Caco-2 (cell line): ENCODE measurements at regions not wholly inside any gene's neighbourhood (a gene's known extent, or its start where the extent isn't known, plus 50 kb on each side); places are given as distances from the start of the nearest gene placed in this dataset.

Source experiments
- BruUV-seq: library from RNA; stranded (reverse); fragments of 400-500 nt; replicated peaks from 2 replicates; lab custom pipeline; 2021; lab: Mats Ljungman, UMichigan
- CTCF ChIA-PET: fragments of 300-600 bp; sonication (Branson Sonifier 250); formaldehyde crosslinking; loops from one replicate; lab custom pipeline; 2022; ENCODE audit warnings: antibody characterized with exemption; lab: Charles Lee
- POLR2A ChIA-PET: fragments of 300-600 bp; sonication (Branson Sonifier 250); formaldehyde crosslinking; loops from one replicate; lab custom pipeline; 2022; ENCODE audit warnings: antibody characterized with exemption; lab: Charles Lee
- DNase-seq, 2 experiments: peaks; one replicate each; pipeline versions ENCODE4 v3.0.0 to v3.0.0-alpha.2; 2020 to 2022
- H3K27me3 ChIP-seq: replicated peaks from 2 replicates; pipeline ENCODE4 v1.6.0; 2011; ENCODE audit warnings: low read length; ENCODE audit not compliant: control insufficient read depth, insufficient read depth
- H3K36me3 ChIP-seq: 2 replicates; pipeline ENCODE4 v1.5.1; 2011; ENCODE audit warnings: low read length; ENCODE audit not compliant: control insufficient read depth, insufficient read depth
- H3K4me1 ChIP-seq: fragments of 250-450 bp; sonication (Bioruptor Pico); 2 replicates; pipeline ENCODE4 v1.5.1; 2020; ENCODE audit warnings: mild to moderate bottlenecking
- H3K4me3 ChIP-seq: 2 replicates; pipeline ENCODE4 v1.5.1; 2011; ENCODE audit warnings: low read depth, mild to moderate bottlenecking, control low read depth, low read length
- H3K9me3 ChIP-seq: fragments of 250-450 bp; sonication (Bioruptor Pico); 2 replicates; pipeline ENCODE4 v1.5.1; 2020; ENCODE audit warnings: mild to moderate bottlenecking, moderate library complexity
- H3K27ac Mint-ChIP-seq: one replicate; pipeline ENCODE4 v1.8.0; 2022; ENCODE audit warnings: mixed read lengths; ENCODE audit not compliant: unreplicated experiment
- H3K27me3 Mint-ChIP-seq: one replicate; pipeline ENCODE4 v1.8.0; 2022; ENCODE audit warnings: mixed read lengths; ENCODE audit not compliant: insufficient read depth, unreplicated experiment
- H3K36me3 Mint-ChIP-seq: one replicate; pipeline ENCODE4 v1.8.0; 2022; ENCODE audit warnings: mild to moderate bottlenecking, mixed read lengths; ENCODE audit not compliant: insufficient read depth, unreplicated experiment
- H3K4me1 Mint-ChIP-seq: one replicate; pipeline ENCODE4 v1.8.0; 2022; ENCODE audit warnings: low read depth, mixed read lengths; ENCODE audit not compliant: unreplicated experiment
- H3K4me3 Mint-ChIP-seq: one replicate; pipeline ENCODE4 v1.8.0; 2022; ENCODE audit warnings: mild to moderate bottlenecking, moderate library complexity, mixed read lengths; ENCODE audit not compliant: unreplicated experiment
- H3K9me3 Mint-ChIP-seq: one replicate; pipeline ENCODE4 v1.8.0; 2022; ENCODE audit warnings: mixed read lengths; ENCODE audit not compliant: unreplicated experiment
- CTCF ChIP-seq, 2 experiments: fragments of 200-600 bp in 1 of 2; IDR thresholded peaks; 1 replicate in 1 of 2; 2 replicates in 1 of 2; pipeline versions ENCODE4 v1.5.1 to v1.8.0; 2011 to 2022; ENCODE audit warnings: antibody characterized with exemption in 1 of 2, control low read depth in 1 of 2, inconsistent platforms in 1 of 2, low read depth in 1 of 2, low read length in 1 of 2, mild to moderate bottlenecking in 1 of 2, moderate library complexity in 1 of 2; ENCODE audit not compliant: insufficient read depth in 1 of 2, severe bottlenecking in 1 of 2, unreplicated experiment in 1 of 2
- intact Hi-C: fragments of 100-400 bp; cut with micrococcal nuclease; formaldehyde crosslinking; loops from one replicate; pipeline ENCODE4 v1.10.0; 2022; ENCODE audit not compliant: unreplicated experiment

GRCh38 chr7:17488829-17489228, 190.4 kb downstream of the AHR start:
- ChIA-PET CTCF (no interaction called here), POLR2A (no interaction called here)
- intact Hi-C loops, result no loop called here
- no peak overlapping the region for H3K27ac Mint-ChIP-seq
- no peaks in the 10 kb centered on the region for H3K36me3 Mint-ChIP-seq
- Histone ChIP-seq H3K36me3 (no peaks in the 10 kb centered on the region), H3K4me1 (peaks cover 3% of the 10 kb centered on the region; the same call in 1 of the 2 replicates), H3K4me3 (no peak overlapping the region), H3K27me3 (no peaks in the 10 kb centered on the region), H3K9me3 (no peaks in the 10 kb centered on the region)
- no peak overlapping the region for H3K4me3 Mint-ChIP-seq
- peaks cover 7% of the 10 kb centered on the region for H3K4me1 Mint-ChIP-seq
- no peaks in the 10 kb centered on the region for H3K9me3 Mint-ChIP-seq
- no TSS peak for BruUV-seq
- H3K27me3 Mint-ChIP-seq, result no peaks in the 10 kb centered on the region
- no peak for TF ChIP-seq CTCF (IDR thresholded peaks at IDR 0.05; ENCODE audit: insufficient read depth in 1 of 2, low read depth in 1 of 2, low read length in 1 of 2, severe bottlenecking in 1 of 2, unreplicated experiment in 1 of 2)
- no peak for DNase-seq

GRCh38 chr7:17489961-17490360, 191.5 kb downstream of the AHR start:
- POLR2A ChIA-PET, result no interaction called here
- no peak for TF ChIP-seq CTCF (IDR thresholded peaks at IDR 0.05; ENCODE audit: insufficient read depth in 1 of 2, low read depth in 1 of 2, low read length in 1 of 2, severe bottlenecking in 1 of 2, unreplicated experiment in 1 of 2)
- no peaks in the 10 kb centered on the region for H3K36me3 Mint-ChIP-seq
- no peaks in the 10 kb centered on the region for H3K27me3 Mint-ChIP-seq
- no peak overlapping the region for H3K27ac Mint-ChIP-seq
- intact Hi-C loops, result no loop called here
- no TSS peak for BruUV-seq
- H3K36me3 ChIP-seq, result no peaks in the 10 kb centered on the region
- CTCF ChIA-PET, result no interaction called here
- no peak for DNase-seq
- H3K27me3 ChIP-seq, result no peaks in the 10 kb centered on the region
- no peak overlapping the region for H3K4me3 Mint-ChIP-seq
- H3K9me3 Mint-ChIP-seq, result no peaks in the 10 kb centered on the region
- H3K4me1 Mint-ChIP-seq, result peaks cover 7% of the 10 kb centered on the region
- H3K4me1 ChIP-seq, result peaks cover 3% of the 10 kb centered on the region; the same call in 1 of the 2 replicates
- H3K4me3 ChIP-seq, result no peak overlapping the region
- H3K9me3 ChIP-seq, result no peaks in the 10 kb centered on the region

DNA sequence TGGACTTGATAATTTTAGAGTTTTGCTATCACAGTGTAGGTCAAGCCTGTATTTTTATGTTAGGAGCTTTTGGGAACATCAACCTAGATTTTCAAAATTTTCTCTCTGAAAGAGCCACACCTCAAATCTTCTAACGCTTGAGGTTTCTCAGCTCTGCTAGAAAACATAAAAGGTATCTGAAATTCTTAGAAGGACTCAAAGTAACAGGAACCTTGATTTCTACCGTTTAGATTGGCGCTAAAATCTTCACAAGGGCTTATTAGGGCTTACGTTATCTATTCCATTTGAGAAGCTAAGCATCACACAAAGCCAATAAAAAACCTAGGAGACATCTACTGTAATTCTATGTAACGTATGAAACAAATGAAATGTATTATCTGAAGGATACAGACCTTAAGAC, 192.4 kb downstream of the AHR start:
- no TSS peak for BruUV-seq
- peaks cover 9% of the 10 kb centered on the region for H3K4me1 Mint-ChIP-seq
- no peak overlapping the region for H3K4me3 ChIP-seq
- no peak overlapping the region for H3K4me3 Mint-ChIP-seq
- TF ChIP-seq CTCF (IDR thresholded peaks at IDR 0.05; ENCODE audit: insufficient read depth in 1 of 2, low read depth in 1 of 2, low read length in 1 of 2, severe bottlenecking in 1 of 2, unreplicated experiment in 1 of 2), result no peak
- H3K4me1 ChIP-seq, result peaks cover 10% of the 10 kb centered on the region
- intact Hi-C loops, result no loop called here
- no peak overlapping the region for H3K27ac Mint-ChIP-seq
- ChIA-PET POLR2A (no interaction called here), CTCF (no interaction called here)
- DNase-seq, result no peak
- no peaks in the 10 kb centered on the region for H3K27me3 ChIP-seq
- no peaks in the 10 kb centered on the region for H3K9me3 ChIP-seq
- no peaks in the 10 kb centered on the region for H3K27me3 Mint-ChIP-seq
- H3K36me3 Mint-ChIP-seq, result no peaks in the 10 kb centered on the region
- H3K36me3 ChIP-seq, result no peaks in the 10 kb centered on the region
- H3K9me3 Mint-ChIP-seq, result no peaks in the 10 kb centered on the region
